ENCODE measurements at regions not wholly inside any gene's neighbourhood (a gene's known extent, or its start where the extent isn't known, plus 50 kb on each side); places are given as distances from the start of the nearest gene placed in this dataset.

DNA sequence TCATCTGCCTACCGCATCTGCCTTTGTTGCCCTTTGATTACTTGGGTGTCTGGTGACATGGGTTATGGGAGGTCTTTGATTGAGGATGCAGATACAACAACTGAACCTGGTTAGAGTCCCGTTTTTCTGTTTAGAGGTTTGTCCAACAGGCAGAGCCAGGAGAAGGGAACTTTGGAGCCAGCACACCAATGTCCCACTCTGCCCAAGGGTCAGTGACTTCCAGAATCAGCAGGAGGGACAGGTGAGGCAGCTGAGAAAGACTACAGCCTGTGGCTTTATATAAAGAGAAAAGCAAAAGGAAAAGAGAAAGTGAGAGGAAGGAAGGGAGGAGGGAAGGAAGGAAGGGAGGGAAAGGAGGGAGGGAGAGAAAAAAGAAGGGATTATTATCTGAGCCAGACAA, 101.5 kb upstream of the ZNF644 start:
- no peaks in the 10 kb centered on the region for H3K36me3 ChIP-seq (replicated peaks; ENCODE audit: insufficient read depth, low read length)
- H3K4me3 ChIP-seq (ENCODE audit: low read length) = no peak overlapping the region
- H3K27ac ChIP-seq (ENCODE audit: low read length) = no peak overlapping the region
- no peaks in the 10 kb centered on the region for H3K4me1 ChIP-seq (ENCODE audit: low read length)
- H3F3A ChIP-seq (ENCODE audit: insufficient read depth, low read length) = no peaks in the 10 kb centered on the region
- TF ChIP-seq, protein P1, sequence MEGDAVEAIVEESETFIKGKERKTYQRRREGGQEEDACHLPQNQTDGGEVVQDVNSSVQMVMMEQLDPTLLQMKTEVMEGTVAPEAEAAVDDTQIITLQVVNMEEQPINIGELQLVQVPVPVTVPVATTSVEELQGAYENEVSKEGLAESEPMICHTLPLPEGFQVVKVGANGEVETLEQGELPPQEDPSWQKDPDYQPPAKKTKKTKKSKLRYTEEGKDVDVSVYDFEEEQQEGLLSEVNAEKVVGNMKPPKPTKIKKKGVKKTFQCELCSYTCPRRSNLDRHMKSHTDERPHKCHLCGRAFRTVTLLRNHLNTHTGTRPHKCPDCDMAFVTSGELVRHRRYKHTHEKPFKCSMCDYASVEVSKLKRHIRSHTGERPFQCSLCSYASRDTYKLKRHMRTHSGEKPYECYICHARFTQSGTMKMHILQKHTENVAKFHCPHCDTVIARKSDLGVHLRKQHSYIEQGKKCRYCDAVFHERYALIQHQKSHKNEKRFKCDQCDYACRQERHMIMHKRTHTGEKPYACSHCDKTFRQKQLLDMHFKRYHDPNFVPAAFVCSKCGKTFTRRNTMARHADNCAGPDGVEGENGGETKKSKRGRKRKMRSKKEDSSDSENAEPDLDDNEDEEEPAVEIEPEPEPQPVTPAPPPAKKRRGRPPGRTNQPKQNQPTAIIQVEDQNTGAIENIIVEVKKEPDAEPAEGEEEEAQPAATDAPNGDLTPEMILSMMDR (IDR thresholded peaks at IDR 0.05; ENCODE audit: low read length) = no peak
- TF ChIP-seq EZH2 (optimal IDR thresholded peaks at IDR 0.05; ENCODE audit: low read depth, low read length) (no peak), EZH2phosphoT487 (IDR thresholded peaks at IDR 0.05; ENCODE audit: low read length) (no peak)
- H2AFZ ChIP-seq (ENCODE audit: low read length) = no peak overlapping the region
- DNase-seq = no peak
- no peak overlapping the region for H3K9ac ChIP-seq (ENCODE audit: low read length)
- H3K9me2 ChIP-seq (replicated peaks; ENCODE audit: insufficient read depth, low read length) = no peaks in the 10 kb centered on the region
- H3K79me2 ChIP-seq (ENCODE audit: low read length) = no peaks in the 10 kb centered on the region
- H4K20me1 ChIP-seq (ENCODE audit: insufficient read depth, low read length) = no peaks in the 10 kb centered on the region
- H3K27me3 ChIP-seq (replicated peaks; ENCODE audit: insufficient read depth, low read length) = no peaks in the 10 kb centered on the region
- no peak overlapping the region for H3K4me2 ChIP-seq (ENCODE audit: low read depth, low read length)
- no peaks in the 10 kb centered on the region for H3K9me3 ChIP-seq (replicated peaks; ENCODE audit: insufficient read depth, low read length)

DNA sequence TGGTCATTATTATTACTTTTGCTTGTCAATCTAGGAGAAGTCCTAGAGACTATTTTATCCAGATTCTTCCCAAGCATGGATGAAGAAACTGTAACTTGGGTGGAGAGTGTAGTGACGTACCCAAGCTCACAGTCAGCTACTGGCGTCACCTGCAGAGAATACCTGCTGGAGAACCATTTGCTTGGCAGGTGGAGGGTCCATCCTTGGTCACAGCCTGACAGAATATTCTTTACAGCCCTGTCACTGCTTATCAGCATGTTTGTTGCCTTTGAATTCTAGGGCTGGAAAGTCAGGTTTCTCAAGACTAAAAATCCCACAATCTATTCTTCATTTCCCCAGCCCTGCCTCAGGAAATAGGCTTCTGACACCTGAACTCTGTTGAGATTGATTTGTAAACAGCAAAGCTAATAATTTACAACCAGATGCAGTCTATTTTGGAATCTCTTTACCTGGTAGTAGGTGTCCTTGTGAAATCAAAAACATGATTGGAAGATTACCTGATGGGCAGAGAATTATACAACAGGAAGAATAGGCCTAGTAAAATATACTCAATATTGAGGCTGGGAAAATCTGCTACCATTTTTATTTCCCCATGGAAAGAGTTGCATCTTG, 100.4 kb upstream of the ZNF644 start:
- Histone ChIP-seq H4K20me1 (ENCODE audit: insufficient read depth, low read length) (no peaks in the 10 kb centered on the region), H3K4me2 (ENCODE audit: low read depth, low read length) (no peak overlapping the region), H3K9me3 (replicated peaks; ENCODE audit: insufficient read depth, low read length) (no peaks in the 10 kb centered on the region), H3K9ac (ENCODE audit: low read length) (no peak overlapping the region), H2AFZ (ENCODE audit: low read length) (no peak overlapping the region), H3K27ac (ENCODE audit: low read length) (no peak overlapping the region), H3F3A (ENCODE audit: insufficient read depth, low read length) (no peaks in the 10 kb centered on the region), H3K36me3 (replicated peaks; ENCODE audit: insufficient read depth, low read length) (no peaks in the 10 kb centered on the region), H3K27me3 (replicated peaks; ENCODE audit: insufficient read depth, low read length) (no peaks in the 10 kb centered on the region), H3K9me2 (replicated peaks; ENCODE audit: insufficient read depth, low read length) (no peaks in the 10 kb centered on the region), H3K4me3 (ENCODE audit: low read length) (no peak overlapping the region), H3K4me1 (ENCODE audit: low read length) (no peaks in the 10 kb centered on the region), H3K79me2 (ENCODE audit: low read length) (no peaks in the 10 kb centered on the region)
- TF ChIP-seq EZH2 (optimal IDR thresholded peaks at IDR 0.05; ENCODE audit: low read depth, low read length) (no peak), EZH2phosphoT487 (IDR thresholded peaks at IDR 0.05; ENCODE audit: low read length) (no peak)
- TF ChIP-seq, protein P1 (IDR thresholded peaks at IDR 0.05; ENCODE audit: low read length) = no peak
- no peak for DNase-seq

DNA sequence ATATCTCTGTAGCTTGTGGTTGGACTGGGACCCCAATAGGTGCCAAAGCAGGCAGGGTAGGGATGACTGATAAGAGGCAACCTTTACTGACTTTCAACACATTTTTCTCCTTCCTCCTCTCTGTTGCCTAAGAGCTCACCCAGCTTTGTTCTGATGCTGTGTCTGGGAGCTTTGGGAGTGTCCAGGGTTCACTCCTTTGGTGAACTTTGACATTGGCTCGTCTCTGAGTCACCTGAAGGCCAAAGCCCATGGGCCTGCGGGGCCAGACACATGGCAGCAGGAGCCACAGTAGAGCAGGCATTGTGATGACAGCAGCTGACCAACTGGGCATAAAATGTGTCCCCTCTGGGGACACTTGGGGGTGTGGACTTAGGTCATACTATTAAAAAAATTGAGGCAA, 99.5 kb upstream of the ZNF644 start:
- Histone ChIP-seq H3K4me1 (ENCODE audit: low read length) (no peaks in the 10 kb centered on the region), H4K20me1 (ENCODE audit: insufficient read depth, low read length) (no peaks in the 10 kb centered on the region), H3K4me2 (ENCODE audit: low read depth, low read length) (no peak overlapping the region), H3K9ac (ENCODE audit: low read length) (no peak overlapping the region), H3K27ac (ENCODE audit: low read length) (no peak overlapping the region), H3K9me3 (replicated peaks; ENCODE audit: insufficient read depth, low read length) (no peaks in the 10 kb centered on the region), H3K4me3 (ENCODE audit: low read length) (no peak overlapping the region), H3K27me3 (replicated peaks; ENCODE audit: insufficient read depth, low read length) (no peaks in the 10 kb centered on the region), H3K9me2 (replicated peaks; ENCODE audit: insufficient read depth, low read length) (no peaks in the 10 kb centered on the region), H3K36me3 (replicated peaks; ENCODE audit: insufficient read depth, low read length) (no peaks in the 10 kb centered on the region), H2AFZ (ENCODE audit: low read length) (no peak overlapping the region), H3K79me2 (ENCODE audit: low read length) (no peaks in the 10 kb centered on the region), H3F3A (ENCODE audit: insufficient read depth, low read length) (no peaks in the 10 kb centered on the region)
- no peak for DNase-seq
- TF ChIP-seq, protein P1 (IDR thresholded peaks at IDR 0.05; ENCODE audit: low read length) = no peak
- no peak for TF ChIP-seq EZH2phosphoT487 (IDR thresholded peaks at IDR 0.05; ENCODE audit: low read length)
- no peak for TF ChIP-seq EZH2 (optimal IDR thresholded peaks at IDR 0.05; ENCODE audit: low read depth, low read length)

Data from MM.1S (cell line).